T-helper 17 cell (primary cell): ENCODE measurements at regions not wholly inside any gene's neighbourhood (a gene's known extent, or its start where the extent isn't known, plus 50 kb on each side); places are given as distances from the start of the nearest gene placed in this dataset.
"Not testable (repeated sequence)": the region's sequence is repeated elsewhere in the genome, so short reads cannot be mapped to it uniquely, and the experiment has no call there.

Experiments
- ATAC-seq: fragments of 150-1000 bp; cut with Tn5 transposase; 2 replicates; pipeline ENCODE4 v1.10.0; 2021; ENCODE audit warnings: mild to moderate bottlenecking, moderate library complexity
- DNase-seq, 3 donors: peaks; one replicate each; pipeline versions ENCODE4 v3.0.0 to v3.0.0-alpha.2; 2020 to 2021
- H3K9me3 ChIP-seq: one replicate; pipeline ENCODE4 v1.7.0; 2013; ENCODE audit warnings: low read length, mild to moderate bottlenecking; ENCODE audit not compliant: control insufficient read depth, poor library complexity, severe bottlenecking
- H3K27ac Mint-ChIP-seq: one replicate; pipeline ENCODE4 v1.8.0; 2022; ENCODE audit warnings: mild to moderate bottlenecking, moderate library complexity, mixed read lengths
- H3K27me3 Mint-ChIP-seq: one replicate; pipeline ENCODE4 v1.8.0; 2022; ENCODE audit warnings: mixed read lengths
- H3K36me3 Mint-ChIP-seq: one replicate; pipeline ENCODE4 v1.8.0; 2022; ENCODE audit warnings: low read depth, mixed read lengths
- H3K4me1 Mint-ChIP-seq: one replicate; pipeline ENCODE4 v1.8.0; 2022; ENCODE audit warnings: mild to moderate bottlenecking, mixed read lengths
- H3K4me3 Mint-ChIP-seq: one replicate; pipeline ENCODE4 v1.8.0; 2022; ENCODE audit warnings: mild to moderate bottlenecking, moderate library complexity, mixed read lengths

DNA sequence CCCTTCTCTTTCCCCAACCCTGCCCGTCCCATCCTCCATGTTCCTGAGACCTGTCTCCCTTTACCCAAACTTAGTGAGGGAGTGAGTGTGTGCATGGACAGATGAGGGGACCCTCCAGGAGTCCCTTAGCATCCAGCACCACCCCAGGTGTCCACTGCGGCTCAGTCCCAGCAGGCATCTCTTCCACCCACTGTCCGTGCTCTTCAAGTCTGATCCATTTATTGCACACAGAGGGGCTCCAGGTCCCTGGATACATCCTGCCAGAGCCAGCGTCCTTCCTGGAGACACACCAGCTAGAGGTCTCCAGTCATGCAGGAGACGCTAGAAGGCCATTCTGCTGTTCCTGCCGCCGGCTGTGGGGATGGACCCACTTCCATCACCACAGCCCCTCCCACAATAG, 239.2 kb downstream of the ADGRD1 start:
- H3K9me3 ChIP-seq, result no peaks in the 10 kb centered on the region
- H3K27ac Mint-ChIP-seq, result no peak overlapping the region
- ATAC-seq (no peak), DNase-seq (no peak)
- no peak overlapping the region for H3K4me3 Mint-ChIP-seq
- peaks cover 16% of the 10 kb centered on the region for H3K27me3 Mint-ChIP-seq
- H3K36me3 Mint-ChIP-seq, result no peaks in the 10 kb centered on the region
- H3K4me1 Mint-ChIP-seq, result no peaks in the 10 kb centered on the region

DNA sequence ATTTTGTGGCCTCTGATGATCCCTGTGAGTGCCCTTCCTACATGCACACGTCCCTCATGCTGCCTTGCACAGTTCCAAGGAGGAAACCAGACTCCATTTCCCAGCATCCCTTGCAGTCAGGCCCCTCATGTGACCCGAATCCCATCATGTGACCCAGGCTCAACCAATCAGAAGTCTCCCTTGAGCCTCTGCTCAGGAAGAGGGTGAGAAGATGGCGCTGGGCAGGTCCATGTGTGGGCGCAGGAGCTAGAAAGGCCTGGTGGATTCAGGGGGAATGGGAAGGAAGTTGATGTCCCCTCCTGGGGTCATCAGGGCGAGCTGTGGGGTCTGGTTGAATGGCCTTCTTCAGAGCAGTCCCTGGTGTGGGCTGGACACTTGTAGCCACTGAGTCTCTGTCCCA, 240.5 kb downstream of the ADGRD1 start:
- H3K4me1 Mint-ChIP-seq, result no peaks in the 10 kb centered on the region
- no peak for ATAC-seq

DNA sequence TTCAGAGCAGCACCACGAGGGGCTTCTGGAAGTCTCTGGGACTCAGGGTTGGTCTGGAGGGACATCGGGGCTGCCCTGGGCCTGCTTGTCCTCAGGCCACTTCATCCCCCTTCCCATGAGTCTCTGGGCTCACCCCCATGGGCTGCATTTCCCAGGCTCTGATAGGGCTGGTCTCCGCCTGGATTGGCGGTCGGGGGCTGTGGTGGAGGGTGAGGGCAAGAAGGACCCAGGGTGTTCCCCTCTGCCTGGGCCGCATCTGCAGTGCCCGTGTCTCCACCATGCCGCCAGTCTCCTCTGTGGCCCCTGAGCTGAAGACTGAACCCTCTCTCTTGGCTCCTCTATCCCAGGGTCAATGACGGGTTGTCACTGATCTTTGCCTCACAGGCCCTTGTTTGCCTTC, 242.1 kb downstream of the ADGRD1 start:
- Mint-ChIP-seq H3K36me3 (no peaks in the 10 kb centered on the region), H3K4me3 (no peak overlapping the region), H3K27me3 (peaks cover 16% of the 10 kb centered on the region), H3K27ac (no peak overlapping the region), H3K4me1 (no peaks in the 10 kb centered on the region)
- H3K9me3 ChIP-seq, result no peaks in the 10 kb centered on the region
- ATAC-seq, result no peak
- no peak for DNase-seq

More for the DNA sequence above, 240.5 kb downstream of the ADGRD1 start:
- no peaks in the 10 kb centered on the region for H3K9me3 ChIP-seq
- Mint-ChIP-seq H3K36me3 (no peaks in the 10 kb centered on the region), H3K27ac (no peak overlapping the region), H3K4me3 (no peak overlapping the region), H3K27me3 (peaks cover 16% of the 10 kb centered on the region)
- no peak for DNase-seq

DNA sequence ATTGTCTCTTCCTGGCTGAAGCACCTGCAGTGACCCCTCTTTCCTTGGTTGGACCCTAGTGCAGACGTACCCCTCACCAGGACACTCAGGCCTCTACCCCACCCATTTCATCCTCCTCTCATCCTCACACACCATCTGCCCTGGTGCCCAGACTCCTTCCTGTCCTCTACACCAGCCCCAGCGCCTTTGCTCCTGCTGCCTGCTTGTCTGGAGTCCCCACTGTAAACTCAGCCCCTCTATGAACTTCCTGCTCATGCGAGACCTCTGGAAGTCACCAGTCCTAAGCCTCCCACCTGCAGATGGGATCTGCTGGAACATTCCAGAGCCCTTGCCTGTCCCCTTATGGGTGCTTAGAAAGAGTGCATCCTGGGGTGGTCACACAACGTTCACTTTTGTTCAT, 242.5 kb downstream of the ADGRD1 start:
- Mint-ChIP-seq H3K36me3 (no peaks in the 10 kb centered on the region), H3K4me1 (no peaks in the 10 kb centered on the region), H3K4me3 (no peak overlapping the region), H3K27ac (no peak overlapping the region), H3K27me3 (peaks cover 16% of the 10 kb centered on the region)
- DNase-seq (no peak), ATAC-seq (no peak)
- no peaks in the 10 kb centered on the region for H3K9me3 ChIP-seq

DNA sequence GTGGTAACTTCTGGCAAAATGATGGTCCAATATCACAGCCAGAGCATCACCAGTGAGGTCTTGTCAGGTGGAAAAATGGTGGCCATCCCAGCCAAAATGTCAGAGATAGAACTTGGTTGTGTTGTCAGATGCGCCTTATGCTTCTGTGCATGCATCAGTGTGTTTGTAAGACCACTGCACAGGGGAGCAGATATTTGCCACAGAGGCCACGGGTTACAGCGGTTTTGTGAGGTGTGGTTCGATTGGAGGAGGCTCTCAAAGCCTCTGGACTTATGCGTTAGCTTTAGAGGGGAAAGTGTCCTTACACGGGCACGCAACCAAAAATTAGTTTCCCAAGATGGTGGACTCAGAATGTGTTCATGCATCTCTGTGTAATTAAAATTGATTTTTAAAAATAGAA, 243.8 kb downstream of the ADGRD1 start:
- Mint-ChIP-seq H3K27ac (no peak overlapping the region), H3K36me3 (no peaks in the 10 kb centered on the region), H3K4me3 (no peak overlapping the region), H3K4me1 (no peaks in the 10 kb centered on the region), H3K27me3 (peaks cover 15% of the 10 kb centered on the region)
- ATAC-seq (no peak), DNase-seq (no peak)
- H3K9me3 ChIP-seq, result no peaks in the 10 kb centered on the region

DNA sequence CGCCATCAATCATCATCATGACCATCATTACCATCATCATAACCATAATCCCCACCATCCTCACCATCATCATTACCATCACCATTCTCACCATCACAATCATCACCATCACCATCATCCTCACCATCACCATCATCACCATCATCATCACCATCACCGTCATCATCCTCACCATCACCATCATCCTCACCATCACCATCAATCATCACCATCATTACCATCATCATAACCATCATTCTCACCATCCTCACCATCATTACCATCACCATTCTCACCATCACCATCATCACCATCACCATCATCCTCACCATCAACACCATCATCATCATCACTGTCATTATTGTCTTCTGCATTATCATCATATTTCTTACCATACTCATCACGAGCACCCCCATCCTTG, 245.5 kb downstream of the ADGRD1 start:
- H3K36me3 Mint-ChIP-seq, result no peaks in the 10 kb centered on the region

DNA sequence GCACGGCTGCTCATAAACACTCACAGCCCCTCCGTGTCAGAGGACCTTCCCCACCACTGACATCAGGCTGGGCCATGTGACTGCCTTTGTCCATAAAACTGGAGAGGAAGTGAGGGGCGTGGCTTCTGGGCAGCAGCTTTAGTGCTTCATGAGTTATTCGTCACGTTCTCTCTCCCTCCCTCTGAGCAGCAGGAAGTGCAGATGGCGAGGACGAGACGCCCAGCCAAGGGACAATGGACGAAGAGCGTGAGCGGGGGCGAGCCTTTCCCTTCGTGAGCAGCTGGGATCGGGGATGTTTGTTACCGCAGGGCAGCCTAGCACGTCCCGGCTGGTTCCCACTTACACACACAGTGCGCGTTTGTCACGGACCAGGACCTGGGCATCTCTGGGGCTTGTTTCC, 248.2 kb downstream of the ADGRD1 start:
- H3K27me3 Mint-ChIP-seq, DNase-seq, H3K4me3 Mint-ChIP-seq, ATAC-seq, H3K36me3 Mint-ChIP-seq, H3K27ac Mint-ChIP-seq, H3K4me1 Mint-ChIP-seq, H3K9me3 ChIP-seq: not testable (repeated sequence)

More for the DNA sequence above, 245.5 kb downstream of the ADGRD1 start:
- H3K9me3 ChIP-seq, result no peaks in the 10 kb centered on the region
- no peak for DNase-seq
- Mint-ChIP-seq H3K27ac (no peak overlapping the region), H3K27me3 (no peaks in the 10 kb centered on the region), H3K4me1 (no peaks in the 10 kb centered on the region), H3K4me3 (no peak overlapping the region)
- no peak for ATAC-seq

DNA sequence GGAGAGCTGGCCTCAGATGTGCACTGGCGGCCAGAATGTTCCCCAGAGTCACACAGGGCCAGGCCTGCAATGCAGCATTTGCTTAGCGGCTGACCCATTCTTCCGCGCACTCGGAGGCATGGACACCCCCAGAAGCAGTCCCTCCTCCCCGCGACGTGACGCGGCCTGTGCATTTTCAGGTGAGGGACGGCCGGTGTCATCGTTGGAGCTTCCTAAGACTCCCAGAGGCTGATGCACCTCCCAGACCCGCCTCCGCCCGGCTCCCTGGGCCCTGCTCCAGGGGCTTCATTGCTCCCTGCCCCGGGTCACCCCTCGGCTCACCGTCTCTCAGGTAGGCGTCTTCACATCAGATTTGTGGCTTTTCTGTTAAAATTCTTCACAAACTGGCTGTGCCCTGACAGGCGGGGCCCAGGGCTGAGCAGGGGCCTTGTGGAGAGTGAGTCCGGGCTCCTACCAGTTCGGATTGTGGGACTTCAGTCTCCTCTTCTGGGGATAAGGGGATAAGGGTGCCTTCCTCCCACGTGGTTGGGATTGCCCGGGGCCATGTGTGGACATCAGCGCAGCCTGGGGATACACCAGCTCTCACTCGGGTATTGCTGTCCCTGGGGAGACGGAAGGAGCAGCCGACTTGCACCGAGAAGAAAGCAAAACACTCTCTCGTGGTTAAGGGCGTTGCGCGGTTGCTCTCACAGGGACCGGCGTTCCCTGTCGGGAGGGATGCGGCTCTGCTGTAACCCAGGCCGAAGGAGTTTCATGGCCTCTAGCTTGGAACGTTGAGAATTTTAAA, 249.1 kb downstream of the ADGRD1 start:
- Mint-ChIP-seq H3K4me1 (no peaks in the 10 kb centered on the region), H3K27me3 (peaks cover 5% of the 10 kb centered on the region), H3K27ac (no peak overlapping the region), H3K36me3 (no peaks in the 10 kb centered on the region), H3K4me3 (no peak overlapping the region)
- no peak for DNase-seq
- ATAC-seq, result no peak
- no peaks in the 10 kb centered on the region for H3K9me3 ChIP-seq

DNA sequence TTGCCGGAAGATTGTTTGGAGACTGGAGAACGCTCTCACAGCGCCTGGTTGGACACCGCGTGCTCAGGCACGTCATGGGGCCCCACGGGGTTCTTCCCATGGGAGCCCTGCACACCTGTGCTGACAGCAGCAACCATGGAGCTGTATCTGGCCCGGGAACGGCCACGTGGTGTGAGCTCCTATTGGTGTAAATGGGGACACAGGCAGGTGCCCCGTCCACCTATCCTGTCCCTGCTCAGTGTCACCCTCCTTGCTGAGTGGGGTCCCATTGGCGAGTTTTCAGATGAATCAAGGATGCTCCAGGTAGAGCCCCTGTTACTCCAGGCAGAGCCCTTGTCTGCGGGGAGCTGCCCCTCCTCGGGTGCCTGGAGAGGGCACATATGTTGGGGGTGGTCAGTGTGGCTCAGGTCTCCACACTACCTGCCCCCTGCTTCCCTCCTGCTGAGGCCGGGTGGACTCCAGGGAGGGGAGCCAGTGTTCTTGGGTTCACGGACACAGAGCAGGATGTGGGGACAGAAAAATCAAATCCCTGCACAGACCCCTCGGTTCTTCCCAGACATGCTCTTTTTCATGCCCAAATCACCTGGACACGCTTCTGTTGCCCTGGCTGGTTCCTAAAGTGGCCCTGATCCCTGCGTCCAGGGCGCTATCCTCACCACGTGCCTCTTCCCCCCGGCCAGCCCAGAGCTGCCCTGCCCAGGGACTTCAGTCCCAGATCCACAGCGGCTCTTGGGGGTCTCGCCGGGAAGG, 250.1 kb downstream of the ADGRD1 start:
- DNase-seq (no peak), ATAC-seq (no peak)
- H3K9me3 ChIP-seq, result no peaks in the 10 kb centered on the region
- Mint-ChIP-seq H3K4me1 (no peaks in the 10 kb centered on the region), H3K27me3 (peaks cover 9% of the 10 kb centered on the region), H3K36me3 (no peaks in the 10 kb centered on the region), H3K4me3 (no peak overlapping the region), H3K27ac (no peak overlapping the region)

DNA sequence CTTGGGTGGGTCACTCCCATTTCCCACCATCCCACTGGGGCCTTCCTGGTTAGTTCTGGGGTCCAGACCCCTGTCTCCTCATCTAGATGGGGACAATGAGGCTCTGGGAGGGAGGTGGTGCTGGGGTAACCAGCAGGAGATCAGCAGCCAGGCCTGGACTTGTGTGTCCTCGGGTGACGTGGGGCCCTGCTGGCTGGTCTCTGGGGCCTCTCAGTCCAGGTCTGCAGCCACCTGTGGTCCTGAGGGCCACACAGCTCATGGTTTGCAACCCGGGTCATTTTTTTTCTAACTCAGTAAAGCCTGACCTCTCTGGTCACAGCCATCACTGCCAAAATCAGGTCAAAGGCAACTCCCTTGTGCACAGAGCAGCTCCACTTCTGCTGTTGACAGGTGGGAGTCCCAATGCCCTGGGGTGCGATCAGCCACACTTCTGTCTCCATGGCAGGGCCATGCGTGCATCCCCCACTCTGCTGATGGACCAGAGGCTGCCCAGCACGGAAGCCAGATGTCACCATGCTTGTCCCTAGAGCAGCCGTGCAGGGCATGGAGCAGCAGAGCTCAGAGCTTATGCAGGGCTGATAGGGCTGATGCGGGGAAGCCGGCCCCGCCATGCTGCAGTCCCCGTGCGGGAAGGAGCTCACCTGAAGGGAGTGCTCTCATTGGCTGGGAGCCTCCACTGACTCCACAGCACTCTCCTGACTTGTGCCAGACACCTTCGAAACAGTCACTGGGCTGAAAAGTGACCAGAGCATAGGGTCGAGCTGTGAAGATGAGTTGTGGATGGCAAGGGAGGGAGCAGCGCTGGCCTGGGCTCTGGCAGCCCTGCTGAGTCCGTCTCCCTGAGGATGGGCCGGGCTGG, 250.9 kb downstream of the ADGRD1 start:
- no peaks in the 10 kb centered on the region for H3K36me3 Mint-ChIP-seq
- no peaks in the 10 kb centered on the region for H3K9me3 ChIP-seq
- ATAC-seq, result no peak
- no peak for DNase-seq
- no peak overlapping the region for H3K4me3 Mint-ChIP-seq
- H3K27me3 Mint-ChIP-seq, result peaks cover 17% of the 10 kb centered on the region
- H3K4me1 Mint-ChIP-seq, result no peaks in the 10 kb centered on the region
- H3K27ac Mint-ChIP-seq, result no peak overlapping the region

DNA sequence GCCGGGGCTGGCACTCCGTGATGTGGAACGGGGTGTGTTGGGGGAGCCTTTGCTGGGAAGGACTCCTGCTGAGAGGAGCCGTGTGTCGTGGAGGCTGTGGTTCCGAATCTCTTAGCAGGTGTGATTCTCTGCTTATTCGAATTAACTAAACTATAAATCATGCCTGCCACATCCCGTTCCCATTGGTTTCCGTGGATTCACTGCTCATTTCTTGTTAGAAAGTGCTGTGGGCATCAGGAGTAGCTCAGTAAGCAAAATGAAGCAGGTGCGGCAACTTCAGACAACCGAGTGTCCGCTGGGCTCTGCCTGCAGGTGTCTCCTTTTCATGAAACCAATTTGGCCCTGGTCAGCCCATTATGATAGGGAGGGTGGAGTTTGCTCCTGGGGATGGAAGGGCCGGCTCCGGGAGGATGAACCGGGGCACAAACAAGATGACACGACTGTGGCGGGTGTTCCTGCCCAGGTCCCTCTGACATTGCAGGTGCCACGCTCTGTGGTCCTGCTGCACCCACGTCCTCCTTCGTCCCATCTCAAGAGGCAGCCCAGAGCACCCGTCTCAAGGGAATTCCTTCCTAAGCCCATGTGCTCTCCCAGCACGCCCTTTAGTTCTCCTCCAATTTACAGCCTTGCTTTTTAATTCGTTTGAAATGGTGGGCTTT, 251.7 kb downstream of the ADGRD1 start:
- DNase-seq, result not testable (repeated sequence)

DNA sequence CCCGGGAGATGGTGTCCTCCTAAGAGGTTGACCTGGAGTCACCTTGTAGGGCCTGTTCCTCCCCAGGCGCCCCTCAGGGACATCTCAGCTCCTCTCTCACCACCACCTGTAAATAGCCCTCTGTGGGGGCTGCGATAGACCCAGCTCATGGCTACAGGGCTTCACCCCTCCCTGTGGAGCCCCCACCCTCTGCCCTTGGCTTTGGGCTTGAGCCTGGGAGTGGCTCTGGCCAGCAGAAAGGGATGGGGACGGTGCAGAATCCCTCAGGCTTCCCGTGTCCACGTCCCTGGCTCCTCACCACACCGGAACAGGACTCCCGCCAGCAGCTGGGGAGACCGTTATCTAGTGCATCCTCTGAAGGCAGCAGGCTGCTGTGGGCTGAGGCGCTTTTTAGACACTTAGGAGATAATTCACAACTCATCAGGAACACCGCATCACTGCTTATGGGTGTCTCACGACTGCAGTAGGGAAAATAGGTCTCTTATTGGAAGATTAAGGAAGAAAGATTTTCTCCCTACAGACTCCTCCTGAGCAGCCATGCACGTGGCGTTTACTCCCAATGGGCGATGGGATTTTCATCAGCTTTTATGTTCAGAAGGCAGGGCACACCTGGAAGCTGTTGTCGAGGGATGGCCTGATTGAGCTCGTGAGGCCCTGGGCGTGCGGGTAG, 253.1 kb downstream of the ADGRD1 start:
- not testable (repeated sequence) for ATAC-seq, DNase-seq

More for the DNA sequence above, 251.7 kb downstream of the ADGRD1 start:
- H3K9me3 ChIP-seq, H3K27ac Mint-ChIP-seq, H3K36me3 Mint-ChIP-seq, ATAC-seq, H3K4me1 Mint-ChIP-seq, H3K4me3 Mint-ChIP-seq: not testable (repeated sequence)
- peaks cover 21% of the 10 kb centered on the region for H3K27me3 Mint-ChIP-seq

More for the DNA sequence above, 253.1 kb downstream of the ADGRD1 start:
- H3K27me3 Mint-ChIP-seq, result peaks cover 21% of the 10 kb centered on the region
- H3K27ac Mint-ChIP-seq, H3K9me3 ChIP-seq, H3K4me3 Mint-ChIP-seq, H3K4me1 Mint-ChIP-seq, H3K36me3 Mint-ChIP-seq: not testable (repeated sequence)
